Osteocyte (in vitro differentiated cells): ENCODE measurements at regions not wholly inside any gene's neighbourhood (a gene's known extent, or its start where the extent isn't known, plus 50 kb on each side); places are given as distances from the start of the nearest gene placed in this dataset.

ENCODE experiments used
- DNase-seq: peaks from one replicate; pipeline ENCODE4 v3.0.0; 2021; ENCODE audit warnings: mixed read lengths; ENCODE audit not compliant: unreplicated experiment; ENCODE audit errors: extremely low spot score
- H3K27ac Mint-ChIP-seq: one replicate; pipeline ENCODE4 v1.8.0; 2021; ENCODE audit warnings: mild to moderate bottlenecking, mixed read lengths; ENCODE audit not compliant: unreplicated experiment
- H3K27me3 Mint-ChIP-seq: one replicate; pipeline ENCODE4 v1.8.0; 2021; ENCODE audit warnings: mixed read lengths; ENCODE audit not compliant: unreplicated experiment
- H3K36me3 Mint-ChIP-seq: one replicate; pipeline ENCODE4 v1.8.0; 2021; ENCODE audit warnings: mixed read lengths; ENCODE audit not compliant: unreplicated experiment
- H3K4me1 Mint-ChIP-seq: one replicate; pipeline ENCODE4 v1.8.0; 2021; ENCODE audit warnings: mixed read lengths; ENCODE audit not compliant: unreplicated experiment
- H3K4me3 Mint-ChIP-seq: one replicate; pipeline ENCODE4 v1.8.0; 2021; ENCODE audit warnings: mild to moderate bottlenecking, moderate library complexity, mixed read lengths; ENCODE audit not compliant: unreplicated experiment
- H3K9me3 Mint-ChIP-seq: one replicate; pipeline ENCODE4 v1.8.0; 2021; ENCODE audit warnings: mixed read lengths; ENCODE audit not compliant: unreplicated experiment
- TF ChIP-seq, protein P1 (sequence below): fragments of 200-600 bp; sonication (generic); IDR thresholded peaks from 2 replicates; pipeline ENCODE4 v1.5.0; 2021; ENCODE audit warnings: antibody characterized with exemption, mild to moderate bottlenecking, moderate library complexity

DNA sequence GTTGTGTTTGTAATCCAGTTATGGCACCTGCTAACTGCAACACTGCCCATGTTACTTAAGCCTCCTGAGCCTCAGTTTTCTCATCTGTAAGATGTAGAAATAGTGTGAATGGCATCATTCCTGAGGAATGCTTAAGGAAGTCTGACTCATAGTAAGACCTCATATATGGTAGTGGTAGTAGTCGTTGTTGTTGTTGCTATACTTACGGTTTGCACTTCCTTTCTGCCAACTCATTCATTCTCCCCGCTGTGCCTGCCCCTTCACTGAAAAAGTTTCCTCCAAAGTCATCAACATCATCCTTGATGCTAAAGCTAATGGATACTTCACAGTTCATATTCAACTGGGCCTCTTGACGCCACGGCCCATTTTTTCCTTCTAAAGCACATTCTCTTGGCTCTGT, 54.2 kb upstream of the SPANXN3 start:
- Mint-ChIP-seq H3K27ac (no peak overlapping the region), H3K9me3 (peaks cover 34% of the 10 kb centered on the region), H3K36me3 (no peaks in the 10 kb centered on the region), H3K27me3 (no peaks in the 10 kb centered on the region), H3K4me3 (no peak overlapping the region), H3K4me1 (no peaks in the 10 kb centered on the region)
- DNase-seq: no peak
- TF ChIP-seq, protein P1, sequence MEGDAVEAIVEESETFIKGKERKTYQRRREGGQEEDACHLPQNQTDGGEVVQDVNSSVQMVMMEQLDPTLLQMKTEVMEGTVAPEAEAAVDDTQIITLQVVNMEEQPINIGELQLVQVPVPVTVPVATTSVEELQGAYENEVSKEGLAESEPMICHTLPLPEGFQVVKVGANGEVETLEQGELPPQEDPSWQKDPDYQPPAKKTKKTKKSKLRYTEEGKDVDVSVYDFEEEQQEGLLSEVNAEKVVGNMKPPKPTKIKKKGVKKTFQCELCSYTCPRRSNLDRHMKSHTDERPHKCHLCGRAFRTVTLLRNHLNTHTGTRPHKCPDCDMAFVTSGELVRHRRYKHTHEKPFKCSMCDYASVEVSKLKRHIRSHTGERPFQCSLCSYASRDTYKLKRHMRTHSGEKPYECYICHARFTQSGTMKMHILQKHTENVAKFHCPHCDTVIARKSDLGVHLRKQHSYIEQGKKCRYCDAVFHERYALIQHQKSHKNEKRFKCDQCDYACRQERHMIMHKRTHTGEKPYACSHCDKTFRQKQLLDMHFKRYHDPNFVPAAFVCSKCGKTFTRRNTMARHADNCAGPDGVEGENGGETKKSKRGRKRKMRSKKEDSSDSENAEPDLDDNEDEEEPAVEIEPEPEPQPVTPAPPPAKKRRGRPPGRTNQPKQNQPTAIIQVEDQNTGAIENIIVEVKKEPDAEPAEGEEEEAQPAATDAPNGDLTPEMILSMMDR: no peak

DNA sequence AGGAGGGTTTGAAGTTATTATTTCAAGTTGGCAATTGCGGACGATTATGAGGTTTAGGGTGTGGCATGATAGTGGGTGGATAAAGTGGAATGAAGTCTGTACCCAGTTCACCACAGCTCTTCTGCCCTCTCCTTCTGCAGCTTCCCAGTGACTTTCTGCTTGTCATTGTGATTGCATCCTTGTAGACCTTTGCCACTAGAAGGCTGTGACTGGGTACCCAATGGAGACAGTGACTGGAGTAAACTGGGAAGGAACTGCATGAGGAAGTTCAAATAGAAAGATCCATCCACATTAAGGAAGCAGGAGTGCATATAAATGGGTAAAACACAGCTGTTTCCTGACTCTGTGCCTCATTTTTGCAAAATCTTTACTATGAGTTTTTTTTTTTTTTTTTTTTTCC, 53.5 kb upstream of the SPANXN3 start:
- TF ChIP-seq, protein P1: no peak
- Mint-ChIP-seq H3K9me3 (peaks cover 39% of the 10 kb centered on the region), H3K4me3 (no peak overlapping the region), H3K27ac (no peak overlapping the region), H3K4me1 (no peaks in the 10 kb centered on the region), H3K36me3 (no peaks in the 10 kb centered on the region), H3K27me3 (no peaks in the 10 kb centered on the region)
- DNase-seq: no peak

DNA sequence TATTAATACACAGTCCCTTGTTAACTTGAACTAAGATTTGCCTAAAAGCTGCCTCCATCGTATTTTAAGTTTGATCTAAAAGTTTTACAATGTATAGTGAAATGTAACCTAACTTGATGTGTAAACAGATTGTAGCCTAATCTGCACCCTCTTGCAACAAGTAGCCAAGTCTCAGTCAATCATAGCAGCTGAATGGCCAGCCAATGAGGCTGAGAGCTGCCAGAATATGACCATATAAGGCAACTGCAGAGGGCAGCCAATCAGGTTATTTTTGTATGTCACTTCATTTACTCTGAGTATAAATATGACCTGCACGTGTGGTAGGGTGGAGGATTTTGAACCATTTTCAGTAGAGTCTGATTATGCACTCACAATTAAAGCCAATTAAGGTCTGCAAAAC, 51.2 kb upstream of the SPANXN3 start:
- H3K9me3 Mint-ChIP-seq: peaks cover 52% of the 10 kb centered on the region

More for the DNA sequence above, 51.2 kb upstream of the SPANXN3 start:
- Mint-ChIP-seq H3K27me3 (no peaks in the 10 kb centered on the region), H3K4me1 (no peaks in the 10 kb centered on the region), H3K4me3 (no peak overlapping the region), H3K27ac (no peak overlapping the region), H3K36me3 (no peaks in the 10 kb centered on the region)
- TF ChIP-seq, protein P1: no peak
- no peak for DNase-seq
